Esophagus (tissue), 2 donors: ENCODE measurements at regions not wholly inside any gene's neighbourhood (a gene's known extent, or its start where the extent isn't known, plus 50 kb on each side); places are given as distances from the start of the nearest gene placed in this dataset.
"Not testable (repeated sequence)": the region's sequence is repeated elsewhere in the genome, so short reads cannot be mapped to it uniquely, and the experiment has no call there.

Source experiments
- H3K27ac ChIP-seq, 2 donors: one replicate each; pipeline ENCODE4 v1.5.1; 2013; ENCODE audit warnings: low read depth in 2 of 2, mild to moderate bottlenecking in 2 of 2, inconsistent platforms in 1 of 2, low read length in 1 of 2, moderate library complexity in 1 of 2
- H3K27me3 ChIP-seq, 2 donors: one replicate each; pipeline ENCODE4 v1.6.1; 2013; ENCODE audit warnings: low read length in 2 of 2, control low read depth in 1 of 2, mild to moderate bottlenecking in 1 of 2; ENCODE audit not compliant: insufficient read depth in 2 of 2, control insufficient read depth in 1 of 2
- H3K36me3 ChIP-seq, 2 donors: one replicate each; pipeline ENCODE4 v1.6.1; 2013; ENCODE audit warnings: low read length in 1 of 2; ENCODE audit not compliant: control insufficient read depth in 2 of 2, insufficient read depth in 2 of 2
- H3K4me1 ChIP-seq, 2 donors: one replicate each; pipeline ENCODE4 v1.6.1; 2013; ENCODE audit warnings: low read length in 1 of 2; ENCODE audit not compliant: control insufficient read depth in 2 of 2, insufficient read depth in 2 of 2
- H3K4me3 ChIP-seq, 2 donors: one replicate each; pipeline ENCODE4 v1.5.1; 2013; ENCODE audit warnings: low read length in 2 of 2, mild to moderate bottlenecking in 2 of 2, low read depth in 1 of 2, moderate library complexity in 1 of 2
- H3K9me3 ChIP-seq, 2 donors: one replicate each; pipeline ENCODE4 v1.6.1; 2013; ENCODE audit warnings: mild to moderate bottlenecking in 2 of 2, low read depth in 1 of 2, low read length in 1 of 2, moderate library complexity in 1 of 2; ENCODE audit not compliant: control insufficient read depth in 2 of 2, insufficient read depth in 1 of 2
- WGBS, 2 donors: extraction: QIAGEN DNeasy Blood & Tissue Kit; methylation state at CpG; one replicate each; pipeline ENCODE4 v1.1.7; 2013; 5-methylcytosine and 5-hydroxymethylcytosine counted together
- donor health status: healthy with polysubstance abuse.
- donor health status: Bipolar disorder and iron deficiency.

DNA sequence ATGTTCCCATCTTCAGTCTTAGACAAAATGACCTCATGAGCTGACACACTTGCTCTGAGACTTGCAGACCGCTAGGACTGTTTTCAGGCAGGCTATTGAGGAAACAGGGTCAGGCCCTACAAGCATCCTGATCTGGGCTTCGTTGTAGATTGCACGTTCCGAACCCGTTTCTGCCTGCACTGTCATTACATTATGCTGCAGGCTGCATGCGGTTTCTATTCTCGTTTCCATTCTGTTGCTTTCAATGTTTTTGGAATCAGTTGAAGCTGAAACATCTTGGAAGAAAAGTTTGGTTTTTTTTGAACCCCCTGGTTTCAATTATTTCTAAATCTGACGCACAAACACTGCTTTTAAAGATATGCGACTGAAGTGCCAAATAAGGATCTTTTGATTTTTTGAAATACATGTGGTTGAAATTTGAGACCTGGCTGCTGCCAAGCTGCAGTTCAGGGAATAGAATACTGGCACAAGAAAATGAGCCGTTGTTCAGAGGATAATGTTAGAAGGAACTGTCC is 716.1 kb upstream of the INTU start:
- Histone ChIP-seq H3K4me3 (no peak overlapping the region), H3K4me1 (no peaks in the 10 kb centered on the region), H3K9me3 (no peaks in the 10 kb centered on the region), H3K27ac (no peak overlapping the region), H3K27me3 (no peaks in the 10 kb centered on the region), H3K36me3 (no peaks in the 10 kb centered on the region)
- 25 to 44% methylated on average over 10 of the region's 10 CpGs for WGBS, 2 donors

DNA sequence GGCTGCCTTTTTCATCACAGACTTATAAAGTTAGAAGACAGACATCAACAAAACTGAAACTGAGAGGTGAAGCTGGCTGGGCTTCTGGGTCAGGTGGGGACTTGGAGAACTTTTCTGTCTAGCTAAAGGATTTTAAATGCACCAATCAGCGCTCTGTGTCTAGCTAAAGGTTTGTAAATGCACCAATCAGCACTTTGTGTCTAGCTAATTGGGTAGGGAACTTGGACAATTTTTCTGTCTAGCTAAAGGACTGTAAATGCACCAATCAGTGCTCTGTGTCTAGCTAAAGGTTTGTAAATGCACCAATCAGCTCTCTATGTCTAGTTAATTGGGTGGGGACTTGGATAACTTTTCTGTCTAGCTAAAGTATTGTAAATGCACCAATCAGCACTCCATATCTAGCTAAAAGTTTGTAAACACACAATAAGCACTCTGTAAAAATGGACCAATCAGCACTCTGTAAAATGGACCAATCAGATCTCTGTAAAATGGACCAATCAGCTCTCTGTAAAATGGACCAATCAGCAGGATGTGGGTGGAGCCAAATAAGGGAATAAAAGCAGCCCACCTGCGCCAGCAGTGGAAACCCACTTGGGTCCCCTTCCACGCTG is 710.3 kb upstream of the INTU start:
- H3K27ac ChIP-seq, H3K9me3 ChIP-seq, H3K4me3 ChIP-seq, H3K27me3 ChIP-seq, H3K36me3 ChIP-seq, H3K4me1 ChIP-seq: not testable (repeated sequence)
- 93% methylated on average over 3 of the region's 3 CpGs for WGBS, 2 donors

DNA sequence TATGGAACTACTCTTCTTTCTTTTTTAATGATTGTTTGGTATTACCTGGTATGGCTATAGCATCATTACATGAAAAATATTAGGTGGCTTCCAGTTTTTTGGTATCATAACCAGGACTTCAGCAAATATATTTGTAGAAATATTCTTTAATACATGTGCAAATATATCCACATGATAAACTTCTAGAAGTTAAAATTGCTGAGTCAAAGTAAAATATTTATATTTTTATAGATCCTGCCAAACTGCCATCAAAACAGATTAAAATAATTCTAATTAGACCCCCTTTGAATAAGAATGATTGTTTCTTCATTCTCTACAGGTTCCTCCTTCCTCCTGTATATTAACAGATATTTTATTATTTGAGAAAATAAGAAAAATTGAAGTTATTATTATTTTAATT is 708.5 kb upstream of the INTU start:
- Histone ChIP-seq H3K4me1 (no peaks in the 10 kb centered on the region), H3K36me3 (no peaks in the 10 kb centered on the region), H3K4me3 (no peak overlapping the region), H3K9me3 (no peaks in the 10 kb centered on the region), H3K27ac (no peak overlapping the region), H3K27me3 (no peaks in the 10 kb centered on the region)

DNA sequence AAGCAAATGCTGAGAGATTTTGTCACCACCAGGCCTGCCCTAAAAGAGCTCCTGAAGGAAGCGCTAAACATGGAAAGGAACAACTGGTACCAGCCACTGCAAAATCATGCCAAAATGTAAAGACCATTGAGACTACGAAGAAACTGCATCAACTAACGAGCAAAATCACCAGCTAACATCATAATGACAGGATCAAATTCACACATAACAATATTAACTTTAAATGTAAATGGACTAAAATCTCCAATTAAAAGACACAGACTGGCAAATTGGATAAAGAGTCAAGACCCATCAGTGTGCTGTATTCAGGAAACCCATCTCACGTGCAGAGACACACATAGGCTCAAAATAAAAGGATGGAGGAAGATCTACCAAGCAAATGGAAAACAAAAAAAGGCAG is 702.7 kb upstream of the INTU start:
- H3K27me3 ChIP-seq, H3K4me3 ChIP-seq, H3K9me3 ChIP-seq, H3K36me3 ChIP-seq, H3K27ac ChIP-seq, H3K4me1 ChIP-seq: not testable (repeated sequence)
- WGBS, 2 donors, result 95 to 100% methylated on average over 2 to 4 of the region's 4 CpGs

DNA sequence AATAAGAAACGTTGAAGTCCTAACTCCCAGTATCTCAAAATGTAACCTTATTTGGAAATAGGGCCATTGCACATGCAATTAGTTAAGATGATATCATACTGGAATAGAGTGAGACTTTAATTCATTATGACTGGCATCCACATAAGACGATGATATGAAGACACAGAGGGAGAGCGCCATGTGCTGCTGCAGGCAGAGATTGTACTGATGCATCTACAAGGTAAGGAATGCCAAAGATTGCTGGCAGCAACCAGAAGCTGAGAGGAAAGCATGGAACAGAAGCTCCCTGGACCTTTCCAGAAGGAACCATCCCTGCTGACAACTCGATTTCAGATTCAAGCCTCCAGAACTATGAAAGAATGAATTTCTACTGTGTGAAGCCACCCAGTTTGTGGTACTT is 697.0 kb upstream of the INTU start:
- Histone ChIP-seq H3K9me3 (no peaks in the 10 kb centered on the region), H3K27ac (no peak overlapping the region), H3K27me3 (no peaks in the 10 kb centered on the region), H3K4me1 (no peaks in the 10 kb centered on the region), H3K4me3 (no peak overlapping the region), H3K36me3 (no peaks in the 10 kb centered on the region)
- 81 to 87% methylated on average over 4 of the region's 4 CpGs for WGBS, 2 donors

DNA sequence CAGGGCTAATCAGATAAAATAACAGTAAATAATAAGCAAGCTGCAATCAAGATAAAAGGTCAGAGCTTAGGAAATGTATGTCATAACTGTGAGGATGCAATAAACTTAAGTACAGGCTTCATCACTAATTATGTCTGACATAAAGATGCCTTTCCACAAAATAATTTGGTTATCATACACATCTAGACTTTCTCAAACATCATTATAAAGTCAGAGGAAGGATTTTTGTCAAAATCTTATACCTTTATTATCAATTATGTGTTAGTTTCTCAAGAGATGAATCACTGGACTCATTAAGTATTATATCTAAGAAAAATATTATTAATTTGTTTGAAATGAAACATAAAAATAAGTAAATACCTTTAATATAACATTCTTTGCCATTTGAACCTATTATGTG is 695.4 kb upstream of the INTU start:
- Histone ChIP-seq H3K4me1 (no peaks in the 10 kb centered on the region), H3K9me3 (no peaks in the 10 kb centered on the region), H3K4me3 (no peak overlapping the region), H3K36me3 (no peaks in the 10 kb centered on the region), H3K27ac (no peak overlapping the region), H3K27me3 (no peaks in the 10 kb centered on the region)

DNA sequence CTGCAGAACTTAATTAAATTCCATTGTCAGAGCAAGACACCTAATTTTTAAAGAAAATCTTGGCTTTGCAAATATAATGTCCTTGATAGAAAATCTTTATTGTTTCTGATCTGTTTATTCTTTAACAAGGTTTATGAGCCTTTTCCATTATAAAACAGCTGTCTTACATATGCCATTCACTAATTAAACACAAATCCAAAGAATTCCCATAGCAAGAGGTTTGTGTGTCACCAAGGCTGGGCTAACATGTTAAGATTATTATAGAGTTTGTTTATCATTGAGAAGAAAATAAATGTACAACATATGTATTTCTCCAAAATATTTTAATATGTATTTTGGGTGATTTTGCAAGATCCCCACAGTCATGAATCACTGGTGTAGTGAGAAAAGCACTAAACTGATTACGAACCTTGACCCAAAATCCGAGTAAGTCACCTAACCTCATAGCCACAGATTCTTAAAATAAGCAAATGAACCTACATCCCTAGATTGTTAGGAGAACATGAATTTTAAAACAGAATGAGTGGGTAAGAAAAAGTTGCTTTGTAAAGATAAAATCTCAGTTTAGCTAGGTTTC is 694.8 kb upstream of the INTU start:
- Histone ChIP-seq H3K27me3 (no peaks in the 10 kb centered on the region), H3K27ac (no peak overlapping the region), H3K36me3 (no peaks in the 10 kb centered on the region), H3K9me3 (no peaks in the 10 kb centered on the region), H3K4me3 (no peak overlapping the region), H3K4me1 (no peaks in the 10 kb centered on the region)
- WGBS, 2 donors, result 88 to 91% methylated on average over 2 of the region's 2 CpGs

DNA sequence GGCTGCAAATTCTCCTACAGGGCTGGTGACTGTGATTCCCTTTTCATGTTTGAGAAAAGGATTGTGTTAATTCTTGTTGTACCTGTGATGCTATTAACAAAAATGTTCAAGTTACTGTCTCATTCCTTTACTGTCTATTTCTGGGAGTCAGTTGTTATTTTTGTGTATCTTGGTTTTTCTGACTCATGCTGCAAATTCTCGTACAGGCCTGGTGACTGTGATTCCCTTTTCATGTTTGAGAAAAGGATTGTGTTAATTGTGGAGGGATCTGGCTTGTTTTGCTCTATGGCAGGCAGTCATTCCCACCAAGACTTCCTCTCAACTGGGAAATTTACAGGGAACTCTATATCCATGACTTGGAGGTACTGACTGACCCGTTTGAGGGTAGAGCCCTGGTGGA is 693.4 kb upstream of the INTU start:
- H3K4me3 ChIP-seq, result no peak overlapping the region
- no peaks in the 10 kb centered on the region for H3K4me1 ChIP-seq
- H3K27ac ChIP-seq, result no peak overlapping the region
- no peaks in the 10 kb centered on the region for H3K27me3 ChIP-seq
- no peaks in the 10 kb centered on the region for H3K9me3 ChIP-seq
- 56 to 62% methylated on average over 2 of the region's 2 CpGs for WGBS, 2 donors
- no peaks in the 10 kb centered on the region for H3K36me3 ChIP-seq

DNA sequence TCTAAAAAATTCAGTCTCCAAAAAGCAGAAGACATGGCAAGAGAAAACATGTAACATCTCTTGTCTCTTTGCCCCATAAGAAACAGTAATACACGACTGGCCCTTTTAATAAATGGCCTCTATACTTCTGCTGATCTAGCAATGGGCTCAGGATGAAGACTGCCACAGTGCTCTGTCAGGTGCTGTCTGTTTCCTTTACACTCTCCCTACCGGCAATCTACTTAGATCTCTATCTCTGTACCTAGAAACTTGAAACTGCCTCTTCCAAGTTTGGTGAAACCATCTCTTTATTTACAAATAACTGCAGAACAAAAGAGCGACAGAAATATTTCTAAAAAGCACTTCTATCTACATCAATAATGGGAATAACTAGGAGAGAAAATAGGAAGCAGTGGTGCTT is 685.2 kb upstream of the INTU start:
- no peaks in the 10 kb centered on the region for H3K4me1 ChIP-seq
- no peak overlapping the region for H3K4me3 ChIP-seq
- no peaks in the 10 kb centered on the region for H3K36me3 ChIP-seq
- 68 to 79% methylated on average over 3 of the region's 3 CpGs for WGBS, 2 donors
- H3K27ac ChIP-seq, result no peak overlapping the region
- no peaks in the 10 kb centered on the region for H3K9me3 ChIP-seq
- H3K27me3 ChIP-seq, result no peaks in the 10 kb centered on the region

DNA sequence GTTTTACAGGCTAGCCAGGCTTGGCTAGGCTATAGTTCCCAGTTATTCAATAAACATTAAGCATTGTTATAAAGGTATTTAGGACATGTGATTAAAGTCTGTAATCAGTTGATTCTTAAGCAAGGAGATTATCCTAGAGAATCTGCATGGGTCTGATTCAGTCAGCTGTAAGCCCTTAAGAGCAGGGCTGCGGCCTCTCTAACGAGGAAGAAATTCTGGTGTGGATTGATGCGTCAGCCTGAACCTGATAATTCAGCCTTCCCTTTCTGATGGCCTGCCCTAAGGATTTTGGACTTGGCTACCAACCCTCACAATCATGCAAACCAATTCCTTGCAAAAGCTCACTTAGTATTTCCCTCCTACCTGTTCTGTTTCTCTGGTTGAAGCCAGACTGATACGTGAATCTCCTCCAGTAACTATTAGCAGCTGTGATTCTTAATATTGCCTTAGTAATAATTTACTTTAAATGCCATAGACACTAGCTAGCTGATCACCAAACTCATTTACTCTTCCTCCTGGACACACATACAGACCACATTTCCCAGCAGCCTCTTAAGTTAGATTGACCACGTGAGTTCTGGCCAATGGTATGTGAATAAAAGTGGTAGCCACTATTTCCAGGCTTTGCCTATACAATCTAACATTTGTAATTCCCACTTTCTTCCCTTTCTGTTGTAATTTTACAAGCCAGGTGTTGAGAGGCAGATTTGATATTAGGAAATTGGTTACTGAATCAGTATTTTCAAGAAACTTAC is 678.0 kb upstream of the INTU start:
- Histone ChIP-seq H3K27ac (no peak overlapping the region), H3K4me3 (no peak overlapping the region), H3K27me3 (no peaks in the 10 kb centered on the region), H3K9me3 (no peaks in the 10 kb centered on the region), H3K36me3 (no peaks in the 10 kb centered on the region), H3K4me1 (no peaks in the 10 kb centered on the region)
- WGBS, 2 donors, result 79 to 87% methylated on average over 5 of the region's 5 CpGs
